GM19328 (cell line): ENCODE measurements at regions not wholly inside any gene's neighbourhood (a gene's known extent, or its start where the extent isn't known, plus 50 kb on each side); places are given as distances from the start of the nearest gene placed in this dataset.

Source experiments
- ATAC-seq: cut with Tn5 transposase; IDR thresholded peaks from one replicate; pipeline ENCODE4 v1.9.1; 2021; ENCODE audit warnings: mild to moderate bottlenecking, moderate library complexity; ENCODE audit not compliant: unreplicated experiment

DNA sequence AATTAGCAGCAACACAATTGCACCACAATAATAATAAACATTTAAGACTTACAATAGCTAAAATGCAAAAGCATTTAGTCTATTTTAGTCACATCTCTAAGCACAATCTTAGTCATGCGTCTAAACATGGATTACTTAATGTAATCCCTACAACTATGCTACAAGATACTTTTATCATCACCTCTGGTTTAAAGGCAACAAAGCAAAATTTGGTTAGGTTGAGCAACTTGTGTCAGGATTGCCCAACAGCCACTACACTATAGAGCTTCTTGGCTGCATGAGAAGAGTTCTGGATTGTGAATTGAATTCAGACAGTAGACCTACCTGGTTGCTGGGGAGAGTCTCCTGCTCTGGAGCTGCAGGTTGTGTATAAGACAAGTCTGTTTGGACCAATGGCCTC is 146.5 kb upstream of the PUDP start:
- no peak for ATAC-seq

DNA sequence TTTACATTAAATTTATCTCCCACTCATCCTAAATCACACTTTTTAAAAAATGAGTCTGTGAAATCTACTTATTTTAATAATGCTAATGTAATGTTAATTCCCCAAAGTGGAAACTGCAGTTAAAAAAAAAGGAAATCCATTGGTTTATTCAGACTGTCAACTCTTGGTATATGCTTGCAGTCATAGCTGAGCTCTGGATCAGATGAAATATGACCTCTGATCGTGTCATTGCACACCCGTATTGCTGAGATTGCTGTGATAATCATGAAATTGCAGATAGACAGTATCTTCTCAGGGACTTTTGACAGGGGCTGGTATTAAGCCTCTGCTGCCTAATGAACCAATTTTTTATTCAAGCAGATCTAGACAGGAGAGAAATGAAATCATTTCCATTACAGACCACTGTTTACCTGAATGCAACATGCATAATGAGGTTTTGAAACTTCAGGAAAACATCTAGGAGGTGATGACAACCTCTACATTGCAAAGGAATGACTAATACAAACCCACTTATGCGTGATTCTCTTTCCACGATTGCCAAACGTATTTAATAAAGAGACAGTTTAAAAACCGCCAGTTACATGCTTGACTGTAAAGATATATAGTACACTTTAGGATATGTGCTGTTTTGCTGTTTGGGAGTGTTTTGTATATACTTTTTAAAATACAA is 138.3 kb upstream of the PUDP start:
- no peak for ATAC-seq

DNA sequence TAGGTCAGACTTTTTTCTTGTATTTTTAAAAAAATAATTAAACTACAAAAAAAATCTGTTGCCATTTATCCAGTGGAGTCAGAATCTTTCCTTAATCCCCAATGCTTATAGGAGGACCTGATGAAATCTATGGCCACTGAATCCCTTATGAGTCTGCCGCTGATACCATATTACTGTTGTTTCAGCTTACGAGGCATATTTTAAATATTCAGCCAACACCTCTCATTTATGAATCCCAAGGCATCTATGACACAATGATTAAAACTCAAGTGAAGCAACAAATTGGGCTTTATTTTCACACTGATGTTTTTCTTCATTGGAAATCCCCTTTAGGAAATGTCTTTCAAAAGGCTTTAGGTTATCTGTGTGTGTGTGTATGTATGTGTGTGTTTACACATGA is 137.8 kb upstream of the PUDP start:
- ATAC-seq: no peak

DNA sequence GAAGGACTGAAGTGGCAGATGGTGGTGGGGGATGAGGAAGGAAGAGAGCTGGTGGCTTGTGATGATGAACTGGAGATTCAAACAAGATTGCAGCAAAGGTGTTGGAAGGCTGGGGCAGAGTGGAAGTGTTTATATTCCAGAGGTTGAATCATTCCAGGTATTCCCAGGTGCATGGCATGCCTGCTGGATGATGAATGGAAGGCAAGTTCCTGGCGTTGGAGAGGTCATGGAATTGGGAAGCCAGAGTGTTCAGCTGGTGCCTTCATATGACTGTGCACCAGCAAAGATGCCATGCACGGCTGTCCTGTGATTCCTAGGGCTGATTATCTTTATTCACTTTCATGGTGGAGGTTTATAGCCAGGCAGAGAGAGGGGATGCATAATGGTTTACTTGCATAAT is 135.8 kb upstream of the PUDP start:
- ATAC-seq: no peak

DNA sequence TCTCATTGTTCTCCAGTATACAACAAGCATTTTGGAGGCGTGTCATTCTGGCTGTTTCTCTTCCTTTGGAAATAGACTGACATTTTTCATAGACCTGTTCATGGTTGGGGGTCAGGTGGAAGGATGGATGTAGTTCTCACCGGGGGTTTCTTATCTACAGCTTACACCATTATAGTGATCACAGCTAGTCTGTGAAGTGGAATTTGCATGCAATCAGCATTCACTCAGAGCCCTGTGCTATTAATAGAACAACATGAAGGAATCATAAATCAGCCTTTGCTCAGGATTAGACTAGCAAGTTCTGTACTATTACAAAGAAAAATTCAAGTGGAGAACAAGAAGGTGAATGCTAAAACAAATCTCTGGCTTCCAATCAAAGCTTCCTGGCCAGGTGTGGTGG is 132.6 kb upstream of the PUDP start:
- no peak for ATAC-seq

DNA sequence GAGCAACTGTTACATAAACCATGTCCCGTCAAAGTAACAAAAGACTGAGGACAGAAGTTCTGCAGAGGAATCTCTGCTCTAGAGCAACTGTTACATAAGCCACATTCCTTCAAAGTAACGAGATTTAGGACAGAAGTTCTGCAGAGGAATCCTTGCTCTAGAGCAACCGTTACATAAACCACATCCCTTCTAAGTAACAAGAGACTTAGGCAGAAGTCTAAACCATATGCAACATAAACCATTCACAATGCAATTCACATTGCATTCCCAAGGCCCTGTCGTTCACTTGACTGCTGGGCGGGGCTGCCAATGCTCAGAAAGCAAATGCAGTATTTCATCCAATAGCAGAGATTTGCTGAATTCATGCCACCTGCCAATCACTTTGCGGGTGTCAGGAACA is 124.4 kb upstream of the PUDP start:
- no peak for ATAC-seq

DNA sequence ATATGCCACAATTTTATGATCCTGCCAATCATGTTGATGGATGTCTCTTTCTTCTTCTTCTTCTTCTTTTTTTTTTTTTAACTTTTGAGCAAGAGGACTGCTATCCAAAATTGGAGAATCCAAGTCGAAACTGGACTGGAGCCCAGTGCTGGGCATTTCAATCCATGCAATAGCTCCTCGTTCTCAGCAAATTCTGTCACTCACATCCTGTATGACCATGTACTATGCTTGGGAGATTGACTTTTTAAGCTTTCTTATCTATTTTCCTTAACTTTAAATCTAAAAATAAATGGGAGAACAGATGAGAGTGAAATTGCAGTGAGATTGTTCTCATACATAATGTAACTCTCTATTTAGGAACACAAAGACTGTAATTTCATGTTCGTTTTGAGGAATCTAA is 123.0 kb upstream of the PUDP start:
- no peak for ATAC-seq

DNA sequence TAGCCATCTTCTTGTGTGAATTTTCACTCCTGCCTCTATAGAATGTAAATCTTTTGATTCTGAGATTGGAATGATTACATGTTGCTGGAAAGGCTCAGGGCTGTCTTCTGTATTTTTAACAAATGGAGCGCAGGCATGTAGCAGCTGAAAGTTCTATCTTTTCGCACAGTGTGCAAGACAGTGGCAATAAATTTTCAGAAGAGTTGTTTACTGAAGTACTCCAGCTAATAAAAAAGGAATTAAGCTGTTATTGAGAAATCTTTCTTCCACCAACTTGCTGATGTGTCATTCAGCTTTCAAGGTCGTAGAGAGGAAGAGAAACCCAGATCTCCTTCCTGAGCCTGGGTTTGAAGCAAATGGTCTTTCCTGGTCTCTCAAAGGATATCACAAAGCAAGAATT is 122.0 kb upstream of the PUDP start:
- ATAC-seq: no peak

DNA sequence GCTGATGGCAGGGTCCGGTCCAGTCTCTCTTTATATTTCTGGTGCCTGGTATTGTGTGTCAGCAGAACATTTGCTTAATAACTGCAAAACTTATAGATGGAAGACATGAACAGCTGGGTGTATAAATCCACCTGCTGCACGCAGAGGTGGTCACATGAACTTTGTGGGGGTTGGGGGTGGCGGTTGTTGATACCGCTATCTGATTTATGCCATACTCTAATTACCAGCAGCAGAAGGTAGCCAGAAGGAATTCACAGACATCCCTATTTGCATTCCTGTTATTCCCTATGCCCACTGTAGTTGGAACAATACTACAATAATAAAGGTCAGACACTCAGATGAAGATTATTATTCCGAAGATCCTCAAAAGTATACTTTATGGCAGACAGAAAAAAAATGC is 121.6 kb upstream of the PUDP start:
- no peak for ATAC-seq

DNA sequence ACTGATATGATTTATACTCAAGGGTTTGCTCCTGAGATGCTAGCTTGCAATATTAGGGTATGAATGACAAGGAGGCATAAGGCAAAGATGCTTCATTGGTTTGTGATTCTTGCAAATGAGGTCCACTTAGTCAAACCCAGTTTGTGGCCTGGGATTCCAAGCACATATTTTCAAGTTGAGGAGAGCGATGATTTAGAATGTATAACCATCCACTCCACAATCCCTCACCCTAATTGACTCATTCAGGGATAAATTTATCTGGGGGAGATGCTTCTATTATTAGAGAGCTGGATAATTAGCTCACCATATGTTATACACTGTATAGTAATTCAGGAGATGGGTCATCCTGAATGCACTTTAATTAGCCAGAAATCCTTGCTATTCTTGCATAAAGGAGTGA is 118.3 kb upstream of the PUDP start:
- ATAC-seq: no peak

DNA sequence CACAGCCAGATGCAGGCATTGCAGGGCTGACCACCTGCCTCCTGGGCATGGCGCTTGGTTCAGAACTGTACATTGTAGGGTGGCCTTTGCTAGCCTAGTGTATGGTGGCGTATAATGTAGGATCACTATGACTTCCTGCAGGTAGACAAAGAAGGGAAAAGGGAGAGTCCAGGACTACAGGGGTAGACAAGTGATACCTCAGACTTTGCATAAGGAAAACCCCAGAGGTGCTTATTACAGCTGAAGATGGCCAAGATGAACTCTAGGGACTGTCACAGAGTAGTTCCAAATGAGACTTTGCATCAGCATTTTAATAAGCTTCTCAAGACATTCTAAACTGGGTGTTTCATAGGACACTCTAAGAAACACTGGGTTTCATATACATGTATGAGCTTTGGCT is 116.4 kb upstream of the PUDP start:
- peak; percentile 48 for ATAC-seq

DNA sequence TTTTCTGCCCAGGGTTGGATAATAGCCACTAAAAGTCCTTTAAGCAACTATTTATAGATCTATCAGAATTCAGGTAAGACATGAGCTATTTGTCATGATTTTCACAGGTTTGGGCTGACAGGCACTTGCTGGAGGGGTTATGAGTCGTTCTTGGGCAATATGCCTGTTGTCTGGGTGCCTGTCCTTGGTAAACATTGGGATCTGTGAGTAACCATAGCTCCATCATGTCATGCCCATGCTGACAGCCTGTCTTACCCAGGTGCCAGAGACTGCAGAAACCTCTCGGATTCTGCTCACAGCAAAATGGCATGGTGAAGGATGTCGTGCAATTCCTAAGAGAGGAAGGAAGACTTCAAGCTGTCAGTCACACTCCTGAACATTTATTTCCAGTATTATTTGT is 116.0 kb upstream of the PUDP start:
- no peak for ATAC-seq

DNA sequence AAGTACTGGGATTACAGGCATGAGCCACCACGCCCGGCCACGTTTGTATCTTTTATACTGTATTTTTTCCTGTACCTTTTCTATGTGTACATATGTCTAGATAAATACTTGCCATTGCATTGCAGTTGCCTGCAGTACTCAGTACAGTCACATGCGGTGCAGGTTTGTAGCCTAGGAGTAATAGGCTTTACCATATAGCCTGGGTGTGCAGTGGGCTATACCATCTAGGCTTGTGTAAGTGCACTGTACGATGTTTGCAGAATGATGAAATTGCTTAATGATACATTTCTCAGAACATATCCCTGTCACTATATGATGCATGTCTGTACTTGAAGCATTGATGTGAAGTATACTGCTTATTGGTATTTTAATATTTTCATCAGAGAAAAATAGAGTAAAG is 115.4 kb upstream of the PUDP start:
- no peak for ATAC-seq

DNA sequence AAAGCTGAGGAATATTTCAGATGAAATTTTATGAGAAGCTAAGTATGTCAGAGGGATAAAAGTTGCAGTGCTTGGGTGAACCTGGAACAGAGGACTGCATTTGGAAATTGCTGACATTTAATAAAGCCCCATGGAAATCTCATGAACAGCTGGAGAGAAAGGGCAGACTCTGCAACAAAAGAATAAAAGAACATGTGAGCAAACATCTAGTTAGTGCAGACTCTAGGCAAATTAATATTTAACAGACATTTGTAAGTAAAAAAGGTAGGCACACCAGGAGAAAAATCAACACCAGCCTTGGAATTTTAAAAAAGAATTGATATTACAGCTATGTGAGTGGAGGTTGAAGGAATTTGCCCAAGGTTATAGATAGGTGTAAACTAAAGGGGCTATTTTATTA is 114.6 kb upstream of the PUDP start:
- no peak for ATAC-seq

DNA sequence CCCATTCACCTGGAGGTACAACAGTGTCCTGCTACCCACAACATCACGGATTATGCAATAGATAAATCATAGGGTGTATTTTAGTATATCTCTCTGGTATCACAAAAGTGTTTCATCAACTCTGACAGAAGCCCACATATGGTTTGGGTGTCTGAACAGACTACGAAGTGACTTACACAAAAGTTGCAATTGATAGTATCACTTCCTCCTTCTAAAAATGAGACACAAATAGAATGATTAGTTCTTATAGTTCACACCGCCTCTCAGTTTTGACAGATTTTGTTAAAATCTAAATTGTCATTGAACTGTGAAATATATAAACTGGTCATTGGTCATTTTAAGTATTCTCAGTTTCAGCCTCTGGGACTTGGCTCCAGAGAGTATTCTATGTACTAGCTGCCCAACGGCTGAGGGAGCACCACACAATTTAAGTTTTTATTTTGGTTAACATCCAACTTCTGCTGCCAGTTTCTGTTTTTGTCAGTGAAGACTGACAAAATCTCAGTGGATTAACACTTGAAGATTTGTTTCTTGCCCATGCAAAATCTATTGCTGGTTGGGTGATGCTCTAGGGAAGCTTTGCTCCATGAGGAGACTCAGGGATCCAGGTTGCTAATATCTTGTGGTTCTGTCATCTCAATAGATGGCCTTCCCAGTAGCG is 113.8 kb upstream of the PUDP start:
- ATAC-seq: peak; percentile 86

DNA sequence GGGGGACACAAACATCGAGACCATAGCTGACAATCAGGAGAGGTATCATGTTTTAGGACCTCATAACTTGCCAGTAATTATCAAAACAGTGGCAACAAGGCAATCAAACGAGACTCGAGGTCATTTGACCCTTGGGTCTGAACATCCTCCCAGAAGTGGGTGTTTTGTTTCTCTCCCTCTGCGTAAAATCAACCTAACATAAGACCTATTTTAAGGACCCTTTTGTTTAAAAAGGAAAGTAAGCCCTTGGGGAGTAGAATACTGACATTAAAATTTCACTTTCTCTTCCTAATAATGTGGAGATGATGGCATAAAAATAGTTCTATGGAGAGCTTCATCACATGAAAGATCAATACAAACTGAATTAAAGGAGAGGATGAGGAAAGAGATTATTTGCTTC is 106.2 kb upstream of the PUDP start:
- ATAC-seq: no peak

DNA sequence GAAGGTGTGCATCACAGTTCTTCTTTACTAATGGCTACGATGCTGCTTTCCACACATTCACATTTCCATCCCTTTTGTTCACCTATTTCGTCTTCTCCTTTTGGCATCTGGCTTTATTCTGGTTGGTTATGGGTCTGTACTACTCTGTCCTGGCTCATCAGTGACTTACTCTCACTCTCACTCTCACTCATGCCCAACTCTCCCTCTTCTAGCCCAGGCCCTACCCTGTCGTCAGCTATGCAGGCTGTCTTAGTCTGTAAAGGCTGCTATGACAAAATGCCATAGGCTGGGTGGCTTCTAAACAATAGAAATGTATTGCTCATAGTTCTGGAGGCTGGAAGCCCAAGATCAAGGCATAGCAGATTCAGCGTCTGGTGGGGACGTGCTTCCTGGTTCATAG is 105.6 kb upstream of the PUDP start:
- ATAC-seq: no peak

DNA sequence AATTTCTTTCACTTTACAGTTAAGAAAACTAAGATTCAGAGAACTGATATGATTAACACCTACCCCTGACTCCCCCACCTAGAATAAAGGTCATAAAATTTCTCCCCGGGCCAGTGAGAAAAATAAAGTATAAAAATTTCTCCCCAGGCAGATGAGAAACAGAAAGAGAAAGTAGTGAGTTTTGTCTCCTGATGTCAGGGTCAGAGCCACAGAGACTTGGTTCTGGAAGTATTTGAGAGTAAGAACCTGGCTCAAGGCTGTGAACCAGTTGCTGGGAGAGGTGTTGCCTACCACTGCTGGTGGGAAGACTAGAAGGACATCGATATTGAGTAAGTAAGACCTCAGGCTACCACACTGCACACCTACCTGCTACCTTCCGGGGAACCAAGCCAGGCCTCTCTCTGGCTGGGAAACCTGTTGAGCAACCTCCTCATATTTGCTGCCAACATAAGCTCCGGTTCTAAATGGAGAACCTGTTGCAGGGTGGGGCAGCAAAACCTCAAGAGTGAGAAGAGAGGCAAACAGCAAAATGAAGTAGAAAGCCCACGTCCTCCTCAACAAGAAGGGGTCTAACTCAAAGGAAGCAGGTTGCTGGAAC is 104.2 kb upstream of the PUDP start:
- ATAC-seq: no peak

DNA sequence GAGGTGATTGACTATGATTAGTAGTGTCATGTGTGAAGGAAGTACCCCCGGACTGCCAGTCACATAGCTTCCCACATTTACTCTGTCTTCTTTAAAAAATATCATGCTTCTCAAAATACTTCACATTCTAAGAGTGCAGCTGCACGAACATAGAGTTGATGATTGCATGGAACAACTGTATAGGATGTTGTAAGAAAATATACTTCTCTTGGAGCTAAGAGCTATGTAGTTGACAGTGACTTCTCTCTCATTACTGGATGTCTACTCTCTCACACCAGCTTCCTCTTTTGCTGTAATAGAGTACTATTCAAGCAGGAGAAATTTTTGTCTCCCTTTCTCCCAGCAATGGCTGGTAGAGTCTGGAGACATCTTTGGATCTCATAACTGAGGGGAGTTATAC is 99.4 kb upstream of the PUDP start:
- no peak for ATAC-seq

DNA sequence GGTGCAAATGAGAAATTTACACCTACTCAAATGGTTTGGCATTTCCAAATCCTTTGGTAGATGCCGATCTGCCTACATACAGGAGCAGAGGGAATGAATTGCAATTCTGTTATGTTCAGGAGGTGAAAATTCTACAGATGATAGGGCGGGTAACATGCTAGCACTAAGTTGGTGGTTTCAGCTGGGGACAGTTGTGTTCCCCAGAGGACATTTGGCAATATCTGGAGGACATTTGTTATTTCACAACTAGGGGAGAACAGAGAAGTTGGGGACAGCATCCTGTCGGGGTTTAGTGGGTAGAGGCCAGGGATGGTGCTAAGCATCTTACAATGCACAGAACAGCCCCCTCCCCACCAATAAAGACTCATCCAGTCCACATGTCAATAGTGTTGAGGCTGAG is 96.5 kb upstream of the PUDP start:
- ATAC-seq: no peak

DNA sequence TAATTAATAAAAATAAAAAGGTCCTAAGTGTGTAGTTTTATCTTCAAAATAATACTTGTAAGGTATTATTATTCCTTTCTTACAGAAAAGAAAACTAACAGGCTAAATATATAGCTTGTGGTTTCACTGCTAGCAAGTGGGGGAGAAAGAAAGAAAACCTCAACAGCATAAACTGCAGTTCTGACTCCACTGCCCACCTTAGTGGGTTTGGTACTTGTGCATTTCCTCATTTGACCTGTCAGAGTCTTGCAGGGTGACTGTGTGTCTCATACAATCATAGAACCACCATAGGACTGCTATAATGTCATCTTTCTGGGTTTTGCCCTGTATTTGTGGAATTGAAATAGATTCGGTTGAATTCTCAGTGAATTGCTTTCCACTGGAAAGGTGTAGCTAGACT is 94.7 kb upstream of the PUDP start:
- peak; percentile 97 for ATAC-seq

DNA sequence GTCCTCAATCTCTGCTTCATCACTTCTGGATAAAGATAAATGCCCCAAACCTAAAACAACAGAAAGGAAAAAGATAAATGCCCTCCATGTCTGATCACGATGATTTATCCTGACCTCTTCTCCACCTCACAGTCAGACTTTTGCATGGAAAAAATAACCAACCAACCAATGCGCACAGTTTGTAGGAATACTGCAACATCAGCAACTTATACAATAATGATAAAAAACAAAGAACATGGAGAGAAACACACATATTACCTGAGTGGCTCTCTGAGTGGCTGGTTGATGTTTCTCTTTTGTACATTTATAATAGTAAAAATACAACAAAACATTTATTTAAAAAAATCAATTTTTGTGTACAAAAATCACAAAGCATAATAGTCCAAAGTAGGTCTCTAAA is 93.0 kb upstream of the PUDP start:
- ATAC-seq: no peak

DNA sequence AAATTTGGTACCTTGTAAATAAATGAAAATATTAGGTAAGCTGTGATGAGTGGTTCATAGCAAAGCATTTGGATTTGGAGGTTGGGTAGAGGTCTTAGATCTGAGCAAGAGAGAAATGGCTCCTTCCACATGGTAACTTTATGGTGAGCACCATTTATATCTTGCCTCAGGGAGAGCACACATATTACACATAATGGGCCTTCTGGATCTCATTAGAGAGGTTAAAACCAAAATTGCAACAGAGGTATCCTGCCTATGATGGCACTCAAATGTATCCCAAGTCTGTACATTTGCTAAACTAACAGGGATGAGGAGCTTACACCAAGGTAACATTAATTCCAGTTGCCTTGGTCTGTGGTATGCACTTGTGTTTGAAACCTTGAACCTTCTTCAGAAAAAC is 87.1 kb upstream of the PUDP start:
- ATAC-seq: no peak
